GM12892 (cell line): ENCODE measurements at regions not wholly inside any gene's neighbourhood (a gene's known extent, or its start where the extent isn't known, plus 50 kb on each side); places are given as distances from the start of the nearest gene placed in this dataset.
"Not testable (repeated sequence)": the region's sequence is repeated elsewhere in the genome, so short reads cannot be mapped to it uniquely, and the experiment has no call there.

Source experiments
- DNase-seq: peaks from one replicate; pipeline ENCODE4 v3.0.0; 2011; ENCODE audit not compliant: insufficient read length
- FAIRE-seq: peaks from 2 replicates; lab custom pipeline; 2011; peaks lifted over from hg19 to GRCh38; lab: Jason Lieb, UNC
- POLR2A ChIP-seq: IDR thresholded peaks from 2 replicates; pipeline ENCODE4 v1.6.1; 2011; ENCODE audit warnings: low read depth, low read length, control low read depth
- POLR2AphosphoS5 ChIP-seq: IDR thresholded peaks from 2 replicates; pipeline ENCODE4 v1.6.1; 2011; ENCODE audit warnings: low read depth, low read length, control low read depth
- TAF1 ChIP-seq: IDR thresholded peaks from 2 replicates; pipeline ENCODE4 v1.6.1; 2011; ENCODE audit warnings: low read depth, mild to moderate bottlenecking, control low read depth, low read length, borderline replicate concordance

- DNase-seq = no peak
- TF ChIP-seq POLR2A = no peak
- TF ChIP-seq TAF1 = no peak
- no peak for TF ChIP-seq POLR2AphosphoS5
- FAIRE-seq = no peak
Observed at GRCh38 chr18:40249390-40250080, 1705.5 kb upstream of the PIK3C3 start.

- FAIRE-seq, DNase-seq: not testable (repeated sequence)
Observed at GRCh38 chr18:40245612-40246011, 1709.4 kb upstream of the PIK3C3 start.

- DNase-seq (no peak), FAIRE-seq (no peak)
- no peak for TF ChIP-seq POLR2A
- no peak for TF ChIP-seq TAF1
Observed at GRCh38 chr18:40243607-40244006, 1711.4 kb upstream of the PIK3C3 start.

DNA sequence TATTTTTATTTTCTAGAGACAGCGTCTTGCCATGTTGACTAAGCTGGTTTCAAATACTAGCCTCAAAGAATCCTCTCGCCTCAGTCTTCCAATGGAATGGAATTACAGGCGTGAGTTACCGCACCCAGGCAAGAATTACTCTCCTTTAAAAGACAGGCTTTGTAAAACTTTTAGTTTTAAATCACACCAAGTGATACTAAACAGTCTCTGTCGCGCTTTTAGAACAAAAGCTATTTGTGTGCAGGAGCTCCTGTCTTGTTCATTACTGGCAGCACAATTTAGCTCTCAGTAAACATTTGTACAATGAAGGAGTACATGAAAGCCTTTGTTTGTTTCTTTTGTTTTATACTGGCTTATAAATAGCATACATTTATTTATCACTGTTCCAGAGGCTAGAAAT is 1719.2 kb upstream of the PIK3C3 start:
- no peak for FAIRE-seq
- no peak for DNase-seq
- TF ChIP-seq POLR2A (no peak), TAF1 (no peak), POLR2AphosphoS5 (no peak)

- DNase-seq (no peak), FAIRE-seq (no peak)
- no peak for TF ChIP-seq POLR2AphosphoS5
- no peak for TF ChIP-seq POLR2A
Observed at GRCh38 chr18:40235323-40235722, 1719.7 kb upstream of the PIK3C3 start.

DNA sequence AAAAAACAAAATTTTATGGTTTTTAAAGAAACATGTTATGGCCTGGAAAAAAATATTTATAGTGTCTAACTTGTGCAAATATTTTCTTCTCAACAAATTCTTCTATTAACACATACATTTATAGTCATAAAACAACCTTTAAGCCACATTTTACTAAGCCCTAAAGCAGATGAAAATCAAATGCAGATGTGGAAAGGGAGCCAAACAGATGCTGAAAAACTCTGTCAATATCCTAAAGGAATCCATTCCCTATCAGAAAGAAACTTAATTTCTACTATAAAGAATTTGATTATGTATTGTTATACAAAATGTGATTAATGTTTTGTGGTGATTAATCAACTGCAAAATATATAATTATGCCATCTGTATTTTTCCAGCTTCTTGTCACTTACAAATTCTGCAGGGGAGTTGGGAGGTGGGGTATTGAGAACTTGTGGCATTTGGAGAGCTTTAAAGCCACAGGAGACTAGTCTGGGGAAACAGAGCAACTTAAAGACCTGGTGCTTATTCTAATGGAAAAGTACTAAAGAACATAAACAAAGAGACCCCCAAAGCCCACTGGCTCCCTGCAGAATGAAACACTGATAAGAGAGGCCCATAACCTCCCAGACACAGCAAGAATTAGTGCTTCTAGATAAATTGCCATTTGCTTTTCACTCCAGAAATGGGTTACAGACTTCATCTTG is 1721.0 kb upstream of the PIK3C3 start:
- FAIRE-seq (no peak), DNase-seq (no peak)
- TF ChIP-seq TAF1 (no peak), POLR2A (no peak), POLR2AphosphoS5 (no peak)

DNA sequence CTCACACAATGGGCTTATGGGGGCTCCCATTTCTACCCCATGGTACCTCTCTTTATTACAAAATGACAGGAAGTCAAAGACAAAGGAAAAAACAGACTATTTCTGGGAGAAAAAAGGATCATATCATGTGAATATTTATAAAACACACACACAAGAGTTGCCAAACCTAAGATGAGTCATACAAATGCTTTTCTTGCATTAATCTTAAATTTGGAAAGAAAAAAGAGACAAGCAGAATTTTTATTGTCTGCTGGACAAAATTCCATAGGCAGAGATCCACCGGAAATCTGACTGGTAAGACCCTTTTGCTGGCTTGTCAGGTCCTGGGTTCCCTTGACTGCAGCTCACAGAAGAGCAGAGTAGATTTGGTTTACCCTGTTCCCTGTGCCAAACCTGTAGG is 1732.3 kb upstream of the PIK3C3 start:
- no peak for DNase-seq
- FAIRE-seq = no peak
- TF ChIP-seq POLR2AphosphoS5 (no peak), POLR2A (no peak), TAF1 (no peak)

DNA sequence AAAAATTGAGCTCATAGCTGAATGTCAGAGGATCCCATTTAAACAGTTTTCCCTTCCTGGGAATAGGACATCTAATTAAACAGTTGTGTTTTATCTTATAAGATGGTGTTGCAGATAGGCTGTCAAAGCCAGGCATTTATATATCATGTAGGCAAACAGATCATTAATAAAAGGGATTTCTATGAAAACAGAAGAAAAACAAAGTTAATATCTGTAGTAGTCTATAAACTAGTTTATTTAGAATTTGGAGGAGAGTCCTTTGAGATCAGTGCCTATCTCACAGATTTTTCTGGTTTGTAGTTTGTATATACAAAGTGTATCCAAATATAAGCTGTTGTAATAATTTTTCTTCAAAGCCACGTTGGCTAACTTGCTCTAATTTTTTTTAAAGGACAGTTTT is 1738.2 kb upstream of the PIK3C3 start:
- no peak for DNase-seq
- TF ChIP-seq POLR2A (no peak), TAF1 (no peak), POLR2AphosphoS5 (no peak)
- no peak for FAIRE-seq

- no peak for TF ChIP-seq POLR2AphosphoS5
- FAIRE-seq (no peak), DNase-seq (no peak)
Observed at GRCh38 chr18:40215979-40216378, 1739.1 kb upstream of the PIK3C3 start.

DNA sequence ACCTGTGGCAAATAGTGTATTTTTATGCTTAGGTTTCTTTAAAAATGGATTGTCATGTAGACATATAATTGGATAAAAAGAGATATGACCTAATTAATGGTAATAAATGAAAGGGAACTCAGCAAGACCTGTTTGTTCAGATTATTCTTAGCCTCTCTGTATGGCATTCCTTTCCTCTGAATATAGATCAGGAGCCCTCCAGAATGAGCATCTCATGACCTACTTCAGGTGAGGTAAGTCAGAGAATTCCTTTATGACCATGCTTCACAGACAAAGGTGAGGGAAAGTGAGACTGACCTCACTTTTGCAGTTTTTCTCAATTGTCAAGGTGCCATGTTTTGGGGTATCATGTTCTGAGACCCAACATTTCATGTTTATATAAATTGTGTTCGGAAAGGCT is 1744.3 kb upstream of the PIK3C3 start:
- DNase-seq (no peak), FAIRE-seq (no peak)
- TF ChIP-seq TAF1 = no peak
- TF ChIP-seq POLR2AphosphoS5 = no peak
- no peak for TF ChIP-seq POLR2A

- FAIRE-seq (no peak), DNase-seq (no peak)
- TF ChIP-seq POLR2AphosphoS5 = no peak
- TF ChIP-seq POLR2A = no peak
- TF ChIP-seq TAF1 = no peak
Observed at GRCh38 chr18:40208958-40209357, 1746.1 kb upstream of the PIK3C3 start.

DNA sequence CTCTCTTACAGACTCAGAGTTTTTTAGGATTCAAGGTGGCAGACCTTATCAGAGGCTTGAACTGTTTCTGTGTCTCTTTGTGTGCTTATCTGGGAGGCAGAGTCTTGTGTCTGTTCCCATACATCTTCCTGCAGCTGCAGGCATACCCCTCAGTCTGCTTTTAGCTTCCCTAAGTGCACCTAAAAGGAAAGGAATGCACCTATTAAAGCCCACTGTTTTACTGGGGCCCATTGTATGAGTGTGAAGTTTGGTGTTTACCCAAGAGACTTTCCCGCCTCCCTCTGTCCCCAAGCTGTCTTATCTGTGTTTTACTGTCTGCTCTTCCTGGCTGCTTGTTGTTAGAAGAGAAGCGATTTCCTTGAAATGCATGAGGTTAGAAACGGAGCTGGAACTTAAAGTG is 1757.3 kb upstream of the PIK3C3 start:
- DNase-seq = no peak
- no peak for FAIRE-seq
- no peak for TF ChIP-seq TAF1
- no peak for TF ChIP-seq POLR2A
- no peak for TF ChIP-seq POLR2AphosphoS5

GRCh38 chr18:40186677-40187076 is 1768.4 kb upstream of the PIK3C3 start:
- TF ChIP-seq TAF1 (no peak), POLR2AphosphoS5 (no peak), POLR2A (no peak)
- FAIRE-seq (no peak), DNase-seq (no peak)
